Natural killer cell (primary cell): ENCODE measurements at regions not wholly inside any gene's neighbourhood (a gene's known extent, or its start where the extent isn't known, plus 50 kb on each side); places are given as distances from the start of the nearest gene placed in this dataset.
"Not testable (repeated sequence)": the region's sequence is repeated elsewhere in the genome, so short reads cannot be mapped to it uniquely, and the experiment has no call there.

Source experiments
- ATAC-seq, 3 donors: fragments of 150-1000 bp in 2 of 3; fragments of 200-7000 bp in 1 of 3; cut with Tn5 transposase; 1 replicate in 1 of 3; 2 replicates in 2 of 3; pipeline ENCODE4 v1.10.0; 2021; ENCODE audit warnings: mild to moderate bottlenecking in 2 of 3, moderate library complexity in 2 of 3
- DNase-seq, 2 donors: peaks; one replicate each; pipeline versions ENCODE4 v3.0.0 to v3.0.0-alpha.2; 2013 to 2021; ENCODE audit warnings: mixed read lengths in 1 of 2
- H3K27ac ChIP-seq: one replicate; pipeline ENCODE4 v1.5.1; 2013; ENCODE audit warnings: mild to moderate bottlenecking, low read length
- H3K27me3 ChIP-seq: one replicate; pipeline ENCODE4 v1.6.1; 2013; ENCODE audit warnings: low read length; ENCODE audit not compliant: control insufficient read depth, insufficient read depth
- H3K36me3 ChIP-seq: one replicate; pipeline ENCODE4 v1.6.1; 2013; ENCODE audit warnings: low read length; ENCODE audit not compliant: control insufficient read depth, insufficient read depth
- H3K4me1 ChIP-seq: one replicate; pipeline ENCODE4 v1.6.1; 2013; ENCODE audit warnings: low read length; ENCODE audit not compliant: control insufficient read depth, insufficient read depth
- H3K4me3 ChIP-seq: one replicate; pipeline ENCODE4 v1.5.1; 2013; ENCODE audit warnings: low read length
- H3K9me3 ChIP-seq: one replicate; pipeline ENCODE4 v1.6.1; 2013; ENCODE audit warnings: low read length; ENCODE audit not compliant: control insufficient read depth, insufficient read depth
- H3K27ac Mint-ChIP-seq, 2 donors: one replicate each; pipeline ENCODE4 v1.8.0; 2022; ENCODE audit warnings: mild to moderate bottlenecking in 2 of 2, mixed read lengths in 2 of 2, moderate library complexity in 1 of 2
- H3K27me3 Mint-ChIP-seq, 2 donors: one replicate each; pipeline ENCODE4 v1.8.0; 2022; ENCODE audit warnings: low read depth in 2 of 2, mixed read lengths in 2 of 2
- H3K36me3 Mint-ChIP-seq: one replicate; pipeline ENCODE4 v1.8.0; 2022; ENCODE audit warnings: mixed read lengths
- H3K4me1 Mint-ChIP-seq, 2 donors: one replicate each; pipeline ENCODE4 v1.8.0; 2022; ENCODE audit warnings: mixed read lengths in 2 of 2
- H3K4me3 Mint-ChIP-seq: one replicate; pipeline ENCODE4 v1.8.0; 2022; ENCODE audit warnings: mild to moderate bottlenecking, moderate library complexity, mixed read lengths
- H3K9me3 Mint-ChIP-seq, 2 donors: one replicate each; pipeline ENCODE4 v1.8.0; 2022; ENCODE audit warnings: mixed read lengths in 2 of 2
- CTCF ChIP-seq: fragments of 200-600 bp; IDR thresholded peaks from one replicate; pipeline ENCODE4 v1.8.0; 2022; ENCODE audit warnings: antibody characterized with exemption
- WGBS: methylation state at CpG from one replicate; pipeline ENCODE4 v1.1.7; 2013; ENCODE audit warnings: missing lambda C conversion rate; ENCODE audit not compliant: insufficient coverage; 5-methylcytosine and 5-hydroxymethylcytosine counted together
- intact Hi-C: fragments of 100-400 bp; cut with micrococcal nuclease; formaldehyde crosslinking; loops from one replicate; pipeline ENCODE4 v1.14.2; 2022

GRCh38 chr15:20272422-20273184 is 269.0 kb downstream of the GOLGA6L6 start:
- H3K4me1 Mint-ChIP-seq, result no peaks in the 10 kb centered on the region
- DNase-seq (no peak), ATAC-seq (no peak)
- intact Hi-C loops, result no loop called here
- H3K36me3 Mint-ChIP-seq, result no peaks in the 10 kb centered on the region
- Histone ChIP-seq H3K36me3 (no peaks in the 10 kb centered on the region), H3K4me3 (no peak overlapping the region), H3K4me1 (no peaks in the 10 kb centered on the region), H3K27ac (no peak overlapping the region), H3K27me3 (no peaks in the 10 kb centered on the region), H3K9me3 (no peaks in the 10 kb centered on the region)
- no peak for TF ChIP-seq CTCF
- 82% methylated on average over 14 of the region's 14 CpGs for WGBS
- no peak overlapping the region for H3K4me3 Mint-ChIP-seq
- H3K9me3 Mint-ChIP-seq, result no peaks in the 10 kb centered on the region
- H3K27me3 Mint-ChIP-seq, result no peaks in the 10 kb centered on the region
- no peak overlapping the region for H3K27ac Mint-ChIP-seq

GRCh38 chr15:20271647-20272046 is 270.0 kb downstream of the GOLGA6L6 start:
- Histone ChIP-seq H3K9me3 (no peaks in the 10 kb centered on the region), H3K27ac (no peak overlapping the region), H3K4me1 (no peaks in the 10 kb centered on the region), H3K36me3 (no peaks in the 10 kb centered on the region), H3K27me3 (no peaks in the 10 kb centered on the region), H3K4me3 (no peak overlapping the region)
- H3K9me3 Mint-ChIP-seq, result no peaks in the 10 kb centered on the region
- no peak for TF ChIP-seq CTCF
- intact Hi-C loops, result no loop called here
- no peak overlapping the region for H3K4me3 Mint-ChIP-seq
- no peaks in the 10 kb centered on the region for H3K27me3 Mint-ChIP-seq
- no peaks in the 10 kb centered on the region for H3K36me3 Mint-ChIP-seq
- ATAC-seq, result no peak
- 73% methylated on average over 5 of the region's 5 CpGs for WGBS
- DNase-seq, result no peak
- H3K27ac Mint-ChIP-seq, result no peak overlapping the region
- no peaks in the 10 kb centered on the region for H3K4me1 Mint-ChIP-seq

- intact Hi-C loops, H3K9me3 ChIP-seq, H3K4me3 Mint-ChIP-seq, H3K27ac ChIP-seq, H3K4me1 Mint-ChIP-seq, H3K27me3 ChIP-seq, H3K27me3 Mint-ChIP-seq, H3K36me3 Mint-ChIP-seq, H3K27ac Mint-ChIP-seq, H3K4me3 ChIP-seq, H3K36me3 ChIP-seq, DNase-seq, H3K4me1 ChIP-seq, H3K9me3 Mint-ChIP-seq: not testable (repeated sequence)
- WGBS, result 89% methylated on average over 5 of the region's 5 CpGs
- ATAC-seq, result peak in 1 of 3 donors; percentile 25
These were observed 271.6 kb downstream of the GOLGA6L6 start for GRCh38 chr15:20269956-20270355.

GRCh38 chr15:20267996-20268395 is 273.6 kb downstream of the GOLGA6L6 start:
- H3K27me3 Mint-ChIP-seq, ATAC-seq, H3K36me3 Mint-ChIP-seq, intact Hi-C loops, H3K27me3 ChIP-seq, H3K4me1 Mint-ChIP-seq, H3K4me1 ChIP-seq, DNase-seq, H3K36me3 ChIP-seq, H3K27ac Mint-ChIP-seq, H3K9me3 Mint-ChIP-seq, H3K9me3 ChIP-seq, H3K4me3 ChIP-seq, H3K4me3 Mint-ChIP-seq, H3K27ac ChIP-seq: not testable (repeated sequence)
- whole genome bisulfite sequencing, result 94% methylated on average over 6 of the region's 6 CpGs
